ENCODE measurements at regions not wholly inside any gene's neighbourhood (a gene's known extent, or its start where the extent isn't known, plus 50 kb on each side); places are given as distances from the start of the nearest gene placed in this dataset.
"Not testable (repeated sequence)": the region's sequence is repeated elsewhere in the genome, so short reads cannot be mapped to it uniquely, and the experiment has no call there.

DNA sequence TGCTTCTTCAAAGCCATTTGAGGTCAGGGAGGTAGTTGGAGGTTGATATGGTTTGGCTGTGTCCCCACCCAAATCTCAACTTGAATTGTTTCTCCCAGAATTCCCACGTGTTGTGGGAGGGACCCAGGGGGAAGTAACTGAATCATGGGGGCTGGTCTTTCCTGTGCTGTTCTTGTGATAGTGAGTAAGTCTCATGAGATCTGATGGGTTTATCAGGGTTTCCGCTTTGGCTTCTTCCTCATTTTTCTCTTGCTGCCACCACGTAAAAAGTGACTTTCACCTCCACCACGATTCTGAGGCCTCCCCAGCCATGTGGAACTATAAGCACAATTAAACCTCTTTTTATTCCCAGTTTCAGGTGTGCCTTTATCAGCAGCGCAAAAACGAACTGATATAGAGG is 62.5 kb upstream of the NFE2L3 start:
- TF ChIP-seq, protein P1, sequence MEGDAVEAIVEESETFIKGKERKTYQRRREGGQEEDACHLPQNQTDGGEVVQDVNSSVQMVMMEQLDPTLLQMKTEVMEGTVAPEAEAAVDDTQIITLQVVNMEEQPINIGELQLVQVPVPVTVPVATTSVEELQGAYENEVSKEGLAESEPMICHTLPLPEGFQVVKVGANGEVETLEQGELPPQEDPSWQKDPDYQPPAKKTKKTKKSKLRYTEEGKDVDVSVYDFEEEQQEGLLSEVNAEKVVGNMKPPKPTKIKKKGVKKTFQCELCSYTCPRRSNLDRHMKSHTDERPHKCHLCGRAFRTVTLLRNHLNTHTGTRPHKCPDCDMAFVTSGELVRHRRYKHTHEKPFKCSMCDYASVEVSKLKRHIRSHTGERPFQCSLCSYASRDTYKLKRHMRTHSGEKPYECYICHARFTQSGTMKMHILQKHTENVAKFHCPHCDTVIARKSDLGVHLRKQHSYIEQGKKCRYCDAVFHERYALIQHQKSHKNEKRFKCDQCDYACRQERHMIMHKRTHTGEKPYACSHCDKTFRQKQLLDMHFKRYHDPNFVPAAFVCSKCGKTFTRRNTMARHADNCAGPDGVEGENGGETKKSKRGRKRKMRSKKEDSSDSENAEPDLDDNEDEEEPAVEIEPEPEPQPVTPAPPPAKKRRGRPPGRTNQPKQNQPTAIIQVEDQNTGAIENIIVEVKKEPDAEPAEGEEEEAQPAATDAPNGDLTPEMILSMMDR (IDR thresholded peaks at IDR 0.05): not testable (repeated sequence)
- TF ChIP-seq POLR2A, EP300 (IDR thresholded peaks at IDR 0.05): not testable (repeated sequence)
